ENCODE measurements at regions not wholly inside any gene's neighbourhood (a gene's known extent, or its start where the extent isn't known, plus 50 kb on each side); places are given as distances from the start of the nearest gene placed in this dataset.

DNA sequence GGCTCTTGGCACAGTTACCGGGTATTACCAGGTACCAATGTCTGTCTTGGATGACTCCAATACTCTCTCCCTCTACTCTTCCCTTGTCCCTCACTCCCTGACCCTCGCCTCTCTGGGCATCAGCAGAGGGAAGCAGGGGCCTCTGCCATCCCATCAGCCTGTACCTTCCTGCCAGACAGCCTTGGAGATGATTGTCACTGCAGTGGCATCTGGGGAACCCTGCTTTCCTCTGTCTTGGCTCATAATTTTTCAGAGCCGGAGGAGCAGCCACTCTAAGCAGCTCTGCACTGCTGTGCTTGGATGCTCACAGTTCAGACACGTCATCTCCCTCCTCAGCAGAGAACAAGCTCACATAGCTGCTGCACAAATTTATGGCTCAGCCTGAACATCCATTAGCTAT is 274.1 kb downstream of the SMARCA2 start:
- BruUV-seq (replicated peaks), result no TSS peak
- no peaks in the 10 kb centered on the region for H4K20me1 ChIP-seq (ENCODE audit: insufficient read depth, low read length)
- no peaks in the 10 kb centered on the region for H3K9me3 ChIP-seq (ENCODE audit: low read length)
- 28% methylated on average over 4 of the region's 4 CpGs for WGBS (ENCODE audit: low lambda C conversion rate)
- FAIRE-seq (no peak), ATAC-seq (no peak), DNase-seq (ENCODE audit: low spot score) (no peak)
- CTCF ChIA-PET (ENCODE audit: low intra/inter-chr PET ratio, low total read pairs), result no interaction called here
- H3K27me3 ChIP-seq (ENCODE audit: control insufficient read depth in 1 of 2, insufficient read depth in 2 of 2, low read length in 2 of 2), result peaks cover 0 to 5% of the 10 kb centered on the region in 2 experiments; a peak in 1 of 5 replicates
- peaks cover 21% of the 10 kb centered on the region for H3K4me1 ChIP-seq (ENCODE audit: insufficient read depth, low read length)
- H3K79me2 ChIP-seq (ENCODE audit: insufficient read depth, low read length), result no peaks in the 10 kb centered on the region
- H2AFZ ChIP-seq (ENCODE audit: low read length), result no peak overlapping the region
- H3K4me2 ChIP-seq (ENCODE audit: low read depth, low read length), result no peak overlapping the region
- no peak for TF ChIP-seq SMAD3 (CRISPR knock-in tag; IDR thresholded peaks at IDR 0.05)
- no peak overlapping the region for H3K4me3 ChIP-seq (replicated peaks in 1 of 3; ENCODE audit: insufficient read depth in 1 of 3, low read depth in 2 of 3, low read length in 3 of 3)
- intact Hi-C loops (cut with micrococcal nuclease; ENCODE audit: unreplicated experiment) (no loop called here), in situ Hi-C loops (cut with HindIII; ENCODE audit: extremely low pct_ligation_motif_present, low pct_unique_long_range_greater_than_20kb) (no loop called here)
- POLR2A ChIA-PET, result no interaction called here
- H3K9ac ChIP-seq (ENCODE audit: insufficient read depth, low read depth, low read length), result no peak overlapping the region
- no peaks in the 10 kb centered on the region for H3K36me3 ChIP-seq (replicated peaks in 1 of 2; ENCODE audit: control insufficient read depth in 1 of 2, insufficient read depth in 2 of 2, low read length in 2 of 2)
- no peak overlapping the region for H3K27ac ChIP-seq (ENCODE audit: extremely low read length, insufficient read depth, low read length)

GRCh38 chr9:2290382-2290781 is 275.2 kb downstream of the SMARCA2 start:
- no peaks in the 10 kb centered on the region for H4K20me1 ChIP-seq (ENCODE audit: insufficient read depth, low read length)
- H3K79me2 ChIP-seq (ENCODE audit: insufficient read depth, low read length), result no peaks in the 10 kb centered on the region
- POLR2A ChIA-PET, result no interaction called here
- ATAC-seq (no peak), DNase-seq (ENCODE audit: low spot score) (no peak), FAIRE-seq (no peak)
- CTCF ChIA-PET (ENCODE audit: low intra/inter-chr PET ratio, low total read pairs), result no interaction called here
- no peak overlapping the region for H3K4me3 ChIP-seq (replicated peaks in 1 of 3; ENCODE audit: insufficient read depth in 1 of 3, low read depth in 2 of 3, low read length in 3 of 3)
- intact Hi-C loops (cut with micrococcal nuclease; ENCODE audit: unreplicated experiment), result no loop called here
- H3K9ac ChIP-seq (ENCODE audit: insufficient read depth, low read depth, low read length), result no peak overlapping the region
- H2AFZ ChIP-seq (ENCODE audit: low read length), result no peak overlapping the region
- no peak overlapping the region for H3K4me2 ChIP-seq (ENCODE audit: low read depth, low read length)
- peaks cover 21% of the 10 kb centered on the region for H3K4me1 ChIP-seq (ENCODE audit: insufficient read depth, low read length)
- H3K36me3 ChIP-seq (replicated peaks in 1 of 2; ENCODE audit: control insufficient read depth in 1 of 2, insufficient read depth in 2 of 2, low read length in 2 of 2), result no peaks in the 10 kb centered on the region
- H3K27ac ChIP-seq (ENCODE audit: extremely low read length, insufficient read depth, low read length), result no peak overlapping the region
- in situ Hi-C loops (cut with HindIII; ENCODE audit: extremely low pct_ligation_motif_present, low pct_unique_long_range_greater_than_20kb), result no loop called here
- no TSS peak for BruUV-seq (replicated peaks)
- H3K27me3 ChIP-seq (ENCODE audit: control insufficient read depth in 1 of 2, insufficient read depth in 2 of 2, low read length in 2 of 2), result peaks cover 0 to 5% of the 10 kb centered on the region in 2 experiments; a peak in 1 of 5 replicates
- no peak for TF ChIP-seq ARNTL (CRISPR knock-in tag; IDR thresholded peaks at IDR 0.05)
- no peak for TF ChIP-seq FOXK2 (IDR thresholded peaks at IDR 0.05)
- no peak for TF ChIP-seq ZFP41 (CRISPR knock-in tag; IDR thresholded peaks at IDR 0.05; ENCODE audit: borderline replicate concordance)
- no peak for TF ChIP-seq HHEX (CRISPR knock-in tag; IDR thresholded peaks at IDR 0.05)
- TF ChIP-seq KLF11 (CRISPR knock-in tag; IDR thresholded peaks at IDR 0.05), result no peak
- TF ChIP-seq BORCS8-MEF2B (CRISPR knock-in tag; IDR thresholded peaks at IDR 0.05), result no peak
- 0% methylated on average over 1 of the region's 1 CpG for WGBS (ENCODE audit: low lambda C conversion rate)
- H3K9me3 ChIP-seq (ENCODE audit: low read length), result no peaks in the 10 kb centered on the region

All from HepG2 (cell line).